DND-41 (cell line): ENCODE measurements at regions not wholly inside any gene's neighbourhood (a gene's known extent, or its start where the extent isn't known, plus 50 kb on each side); places are given as distances from the start of the nearest gene placed in this dataset.

ENCODE experiments used
- ATAC-seq: fragments of 200-7000 bp; cut with Tn5 transposase; 3 replicates; pipeline ENCODE4 v1.9.1; 2021; ENCODE audit warnings: low read depth; ENCODE audit not compliant: insufficient read depth
- DNase-seq: peaks from one replicate; pipeline ENCODE4 v3.0.0-alpha.2; 2020
- H2AFZ ChIP-seq: 2 replicates; pipeline ENCODE4 v1.6.0; 2012; ENCODE audit warnings: low read depth, low read length
- H3K27ac ChIP-seq: 2 replicates; pipeline ENCODE4 v1.5.1; 2012; ENCODE audit warnings: low read length, inconsistent platforms
- H3K27me3 ChIP-seq: fragments of 200-600 bp; sonication (generic); 2 replicates; pipeline ENCODE4 v1.6.0; 2012; ENCODE audit warnings: low read length, mild to moderate bottlenecking, inconsistent platforms; ENCODE audit not compliant: insufficient read depth, poor library complexity
- H3K36me3 ChIP-seq: 2 replicates; pipeline ENCODE4 v1.5.1; 2012; ENCODE audit warnings: low read length, inconsistent platforms; ENCODE audit not compliant: insufficient read depth
- H3K4me1 ChIP-seq: 2 replicates; pipeline ENCODE4 v1.5.1; 2012; ENCODE audit warnings: mild to moderate bottlenecking, low read length; ENCODE audit not compliant: insufficient read depth
- H3K4me2 ChIP-seq: 2 replicates; pipeline ENCODE4 v1.6.0; 2012; ENCODE audit warnings: mild to moderate bottlenecking, moderate library complexity, low read length, inconsistent platforms; ENCODE audit not compliant: insufficient read depth
- H3K4me3 ChIP-seq, 2 experiments: fragments of 200-600 bp in 1 of 2; shearing (Covaris generic) in 1 of 2; 2 replicates each; pipeline ENCODE4 v1.5.1; 2012 to 2016; ENCODE audit warnings: inconsistent platforms in 2 of 2, low read length in 2 of 2, mild to moderate bottlenecking in 2 of 2, low read depth in 1 of 2, moderate library complexity in 1 of 2
- H3K79me2 ChIP-seq: 2 replicates; pipeline ENCODE4 v1.6.0; 2012; ENCODE audit warnings: low read length, inconsistent platforms; ENCODE audit not compliant: insufficient read depth
- H3K9ac ChIP-seq: 2 replicates; pipeline ENCODE4 v1.6.0; 2012; ENCODE audit warnings: low read depth, mild to moderate bottlenecking, inconsistent platforms, low read length, moderate library complexity
- H3K9me3 ChIP-seq: 2 replicates; pipeline ENCODE4 v1.5.1; 2012; ENCODE audit warnings: low read length, moderate library complexity, mild to moderate bottlenecking, inconsistent platforms; ENCODE audit not compliant: insufficient read depth, severe bottlenecking
- H4K20me1 ChIP-seq: 2 replicates; pipeline ENCODE4 v1.6.0; 2012; ENCODE audit warnings: low read length; ENCODE audit not compliant: insufficient read depth
- CTCF ChIP-seq: IDR thresholded peaks from 2 replicates; pipeline ENCODE4 v1.5.1; 2012; ENCODE audit warnings: borderline replicate concordance, low read length, moderate library complexity, mild to moderate bottlenecking; ENCODE audit not compliant: poor library complexity, severe bottlenecking; ENCODE audit errors: extremely low read depth
- EZH2 ChIP-seq: IDR thresholded peaks from 3 replicates; pipeline ENCODE4 v1.6.1; 2012; ENCODE audit warnings: borderline replicate concordance, low read depth, mild to moderate bottlenecking, moderate library complexity, low read length, inconsistent platforms; ENCODE audit not compliant: severe bottlenecking

GRCh38 chr16:54685682-54686081 lies 245.0 kb upstream of the IRX5 start:
- H3K27me3 ChIP-seq = no peaks in the 10 kb centered on the region
- H3K9ac ChIP-seq = no peak overlapping the region
- H4K20me1 ChIP-seq = no peaks in the 10 kb centered on the region
- DNase-seq (no peak), ATAC-seq (no peak)
- H3K4me2 ChIP-seq = no peak overlapping the region
- no peaks in the 10 kb centered on the region for H3K36me3 ChIP-seq
- H3K27ac ChIP-seq = no peak overlapping the region
- no peak overlapping the region for H2AFZ ChIP-seq
- H3K4me3 ChIP-seq = no peak overlapping the region
- no peak for TF ChIP-seq EZH2
- TF ChIP-seq CTCF = no peak
- no peaks in the 10 kb centered on the region for H3K79me2 ChIP-seq
- no peaks in the 10 kb centered on the region for H3K4me1 ChIP-seq
- no peaks in the 10 kb centered on the region for H3K9me3 ChIP-seq

GRCh38 chr16:54679531-54679930 lies 251.1 kb upstream of the IRX5 start:
- Histone ChIP-seq H3K9me3 (no peaks in the 10 kb centered on the region), H3K27ac (no peak overlapping the region), H3K36me3 (no peaks in the 10 kb centered on the region), H3K4me1 (no peaks in the 10 kb centered on the region), H3K4me2 (no peak overlapping the region), H3K79me2 (no peaks in the 10 kb centered on the region), H3K27me3 (no peaks in the 10 kb centered on the region), H3K9ac (no peak overlapping the region), H4K20me1 (no peaks in the 10 kb centered on the region), H3K4me3 (no peak overlapping the region), H2AFZ (no peak overlapping the region)
- TF ChIP-seq EZH2 (no peak), CTCF (no peak)
- ATAC-seq (no peak), DNase-seq (no peak)

- Histone ChIP-seq H4K20me1 (no peaks in the 10 kb centered on the region), H3K36me3 (no peaks in the 10 kb centered on the region), H3K79me2 (no peaks in the 10 kb centered on the region), H3K4me2 (no peak overlapping the region), H3K4me3 (no peak overlapping the region), H3K9me3 (no peaks in the 10 kb centered on the region), H2AFZ (no peak overlapping the region), H3K9ac (no peak overlapping the region), H3K4me1 (no peaks in the 10 kb centered on the region), H3K27me3 (no peaks in the 10 kb centered on the region), H3K27ac (no peak overlapping the region)
- DNase-seq = no peak
- no peak for ATAC-seq
- TF ChIP-seq EZH2 (no peak), CTCF (no peak)
Measured at GRCh38 chr16:54677308-54677950, 253.2 kb upstream of the IRX5 start.
